ENCODE measurements at regions not wholly inside any gene's neighbourhood (a gene's known extent, or its start where the extent isn't known, plus 50 kb on each side); places are given as distances from the start of the nearest gene placed in this dataset.
"Not testable (repeated sequence)": the region's sequence is repeated elsewhere in the genome, so short reads cannot be mapped to it uniquely, and the experiment has no call there.

DNA sequence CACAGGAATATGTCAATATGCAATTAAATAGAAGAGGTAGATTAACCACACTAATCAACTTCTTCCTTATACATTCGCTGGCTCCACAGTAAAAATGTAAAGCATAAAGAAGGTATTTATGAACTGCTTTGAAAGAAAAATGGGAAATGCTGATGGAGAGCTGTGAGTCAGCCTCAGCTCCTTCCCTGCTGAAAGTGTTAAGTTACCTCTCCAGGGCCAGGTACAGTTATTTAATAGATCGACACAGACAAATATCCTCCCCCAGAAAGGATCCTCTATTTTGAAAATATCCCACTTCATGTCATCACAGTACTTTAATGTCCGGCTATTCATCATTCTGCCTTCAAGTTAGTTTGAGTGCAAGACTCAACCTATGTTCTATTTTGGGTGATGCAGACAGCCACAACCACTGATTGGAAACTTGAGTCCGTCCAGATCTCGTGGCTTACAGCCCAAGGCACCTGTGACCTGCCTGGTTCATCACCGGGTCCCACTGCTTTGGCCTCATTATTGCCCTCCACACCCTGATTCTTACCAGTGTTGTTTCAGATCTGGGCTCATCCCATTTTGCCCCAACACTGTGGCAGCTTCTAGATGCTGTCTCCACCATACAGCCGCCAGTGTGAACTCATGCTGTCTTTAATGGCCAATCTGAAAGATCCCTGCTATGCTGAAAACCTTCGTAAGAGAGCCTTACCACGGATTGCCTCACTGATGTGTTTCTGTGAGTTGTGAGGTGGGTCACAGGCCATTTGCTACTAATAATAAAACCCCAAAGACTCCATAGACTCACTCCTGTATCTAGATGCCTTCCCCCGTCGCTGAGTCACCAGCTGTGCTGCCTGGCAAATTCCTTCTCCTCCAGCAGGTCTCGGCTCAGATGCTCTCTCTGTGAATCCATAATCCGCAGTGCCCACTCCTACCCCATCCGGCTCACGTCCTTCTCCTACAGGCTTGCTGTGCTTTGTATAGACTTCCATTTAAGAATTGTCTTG is 56.2 kb upstream of the DDAH1 start:
- DNase-seq (ENCODE audit: low read depth, low spot score): not testable (repeated sequence)

DNA sequence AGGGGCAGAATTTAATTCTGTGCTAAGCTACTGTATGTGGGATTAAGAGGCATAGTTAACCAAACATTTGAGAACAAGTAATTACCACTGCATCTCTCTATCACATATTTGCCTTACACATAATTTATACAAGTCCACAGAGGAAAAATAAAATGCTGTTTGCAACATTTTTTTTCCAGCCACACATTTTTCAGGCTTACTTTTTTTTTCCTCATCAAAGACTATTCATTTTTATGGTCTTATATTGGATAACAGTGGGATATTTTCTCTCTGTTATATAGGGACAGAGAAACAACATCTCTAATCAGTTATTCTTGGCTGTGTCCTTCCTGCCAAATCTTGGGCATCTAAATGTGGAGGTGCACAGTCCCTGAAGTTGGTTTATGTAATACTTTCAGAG is 57.5 kb upstream of the DDAH1 start:
- not testable (repeated sequence) for DNase-seq (ENCODE audit: low read depth, low spot score)

DNA sequence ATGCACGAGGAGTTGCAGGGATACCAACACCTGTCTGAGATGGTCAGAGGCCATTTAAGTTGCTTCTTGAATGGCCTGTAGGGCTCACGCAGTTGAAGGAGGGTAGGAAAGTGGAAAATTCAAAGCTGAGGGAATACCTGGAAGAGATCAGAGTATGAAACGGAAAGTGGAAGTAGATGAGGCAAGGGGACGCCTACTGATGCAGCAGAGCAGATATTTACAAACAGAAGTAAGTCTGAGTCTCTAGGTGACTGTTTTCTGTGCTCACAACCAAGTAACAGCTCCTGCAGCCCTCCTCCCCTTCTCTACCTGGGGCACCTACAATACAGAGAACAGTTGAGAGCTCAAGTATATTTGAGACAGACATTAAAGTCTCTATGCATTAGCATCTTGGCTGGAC is 57.5 kb upstream of the CCN1 start:
- DNase-seq (ENCODE audit: low read depth, low spot score): not testable (repeated sequence)

DNA sequence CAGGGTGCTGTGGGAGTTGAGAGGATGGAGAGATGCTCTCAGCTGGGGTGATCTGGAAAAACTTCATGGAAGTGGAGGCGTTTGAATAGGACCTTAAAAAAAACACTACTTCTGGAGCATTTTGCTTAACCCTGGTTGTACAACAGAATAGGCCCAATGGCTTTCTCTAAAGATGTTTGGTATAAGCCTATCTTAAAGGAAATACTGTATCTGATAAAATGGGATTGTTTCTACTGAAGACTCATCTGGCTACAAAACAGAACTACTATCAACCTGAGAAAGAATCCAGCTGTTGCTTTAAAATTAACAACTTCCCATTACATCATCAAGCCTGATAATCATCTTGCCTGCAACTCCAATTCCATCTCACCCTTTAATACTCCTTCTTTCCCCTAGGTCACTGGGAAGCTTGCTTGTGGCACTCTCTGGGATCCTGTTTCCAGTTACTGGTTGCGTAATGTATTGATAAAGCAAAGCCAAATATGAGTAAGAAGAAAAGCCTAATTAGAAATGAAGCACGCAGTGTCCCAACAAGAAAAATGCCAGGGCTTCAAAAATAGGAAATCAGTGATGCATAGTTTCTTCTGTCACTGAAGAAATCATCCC is 56.2 kb upstream of the CCN1 start:
- DNase-seq (ENCODE audit: low read depth, low spot score): not testable (repeated sequence)

DNA sequence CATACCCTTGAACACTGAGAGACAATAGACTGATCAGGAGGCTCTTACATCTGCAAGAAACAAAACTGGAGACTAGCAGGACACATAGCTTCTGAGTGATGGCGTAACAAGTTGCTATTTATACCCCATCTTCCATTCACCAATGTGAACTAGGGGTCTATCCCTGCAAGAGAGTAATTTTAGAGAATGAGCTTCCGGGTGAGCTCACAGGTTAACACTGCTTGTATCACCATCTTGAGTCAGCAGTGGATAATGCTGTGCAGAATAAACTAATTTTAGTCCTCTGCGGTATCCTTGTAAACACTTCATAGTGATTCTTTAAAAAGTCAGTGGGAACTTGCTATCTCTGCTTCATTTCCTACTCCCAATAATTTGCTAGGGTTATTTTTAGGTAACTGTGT is 55.0 kb upstream of the CCN1 start:
- DNase-seq (ENCODE audit: low read depth, low spot score): not testable (repeated sequence)

DNA sequence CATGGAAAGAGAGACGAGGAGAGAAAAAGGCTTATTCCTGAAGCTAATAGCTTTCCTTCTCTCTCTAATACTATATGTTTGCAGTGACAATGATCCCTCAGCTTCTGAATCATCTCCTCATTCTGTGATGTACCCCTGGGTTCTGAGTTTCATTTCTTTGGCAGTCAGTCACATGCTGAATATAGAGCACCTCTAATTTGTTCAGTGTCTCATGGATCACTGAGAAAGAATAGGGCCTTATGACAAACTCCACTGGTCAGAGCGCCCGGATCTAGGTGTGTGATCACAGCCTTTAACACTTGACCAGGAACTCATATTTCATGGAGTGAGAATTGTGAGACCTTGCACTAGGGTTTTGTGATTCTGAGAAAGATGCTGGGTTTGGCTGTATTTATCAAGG is 54.3 kb upstream of the CCN1 start:
- not testable (repeated sequence) for DNase-seq (ENCODE audit: low read depth, low spot score)

DNA sequence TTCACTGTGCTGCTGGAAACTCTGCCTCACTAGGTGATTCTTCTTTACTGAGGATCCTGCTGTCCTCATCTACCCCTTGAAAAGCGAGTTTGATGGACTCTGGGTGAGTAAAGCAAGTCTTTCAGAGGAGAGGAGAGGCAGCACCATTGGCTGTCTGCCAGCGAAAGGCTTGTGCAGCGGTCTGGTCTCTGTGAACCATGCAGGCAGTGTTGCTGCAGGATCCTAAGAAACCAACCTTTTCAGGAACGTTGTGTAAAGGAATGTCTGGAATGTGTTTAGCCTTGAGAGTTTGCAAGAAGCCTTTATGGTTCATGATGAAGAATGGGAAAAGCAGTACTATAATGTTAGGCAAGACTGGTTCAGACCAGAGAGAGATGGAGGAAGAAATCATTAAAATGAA is 53.4 kb upstream of the CCN1 start:
- peak; percentile 35 for DNase-seq (ENCODE audit: low read depth, low spot score)

Measured in pulmonary artery endothelial cell (primary cell).